ENCODE measurements at regions not wholly inside any gene's neighbourhood (a gene's known extent, or its start where the extent isn't known, plus 50 kb on each side); places are given as distances from the start of the nearest gene placed in this dataset.

GRCh38 chr3:159882790-159883779 is 105.5 kb upstream of the IL12A start:
- Histone ChIP-seq H3K79me2 (ENCODE audit: control insufficient read depth, insufficient read depth, low read length) (peaks cover 21% of the 10 kb centered on the region), H3K9ac (ENCODE audit: control insufficient read depth, extremely low read depth, insufficient read depth, low read length) (peak overlapping the region; percentile 18)
- dilution Hi-C loops (cut with MboI; ENCODE audit: extremely low pct_ligation_motif_present, low sequenced_read_pairs), result no loop called here

DNA sequence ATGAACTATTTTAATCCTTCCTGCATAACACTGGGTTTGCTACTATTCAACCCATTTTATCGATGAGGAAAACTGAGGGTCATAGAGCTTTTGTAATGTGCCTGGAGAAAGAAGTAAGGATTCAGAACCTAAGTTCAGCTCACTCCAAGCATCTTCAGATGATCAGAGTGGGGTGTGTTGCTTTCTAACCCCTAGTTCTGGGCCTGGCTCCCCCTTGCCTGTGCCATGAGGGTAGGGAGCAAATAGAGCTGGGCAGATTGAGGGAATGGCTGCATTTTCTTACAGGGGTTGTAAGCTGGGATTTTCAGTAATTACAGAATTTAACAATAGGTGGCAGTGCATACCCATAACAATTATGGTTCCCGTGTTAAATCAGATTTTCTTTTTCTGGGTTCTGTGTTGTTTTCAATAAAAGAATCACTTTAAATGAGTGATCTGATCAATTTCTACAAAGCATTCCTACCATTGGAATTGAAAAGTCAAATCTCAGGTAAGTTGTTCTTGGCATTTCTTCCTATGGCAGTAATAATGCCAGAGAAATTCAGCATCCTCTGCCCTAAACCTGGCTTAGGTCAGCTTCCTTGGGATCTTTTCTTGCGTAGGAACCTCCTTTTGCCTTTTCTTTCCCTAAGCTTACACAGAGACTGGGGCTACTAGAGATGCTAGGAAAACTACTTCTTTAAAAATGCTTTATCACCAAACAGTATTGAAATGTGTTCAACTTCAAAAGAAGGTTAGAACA is 103.8 kb upstream of the IL12A start:
- DNase-seq (ENCODE audit: low read depth, low spot score) (no peak), FAIRE-seq (peak; percentile 69)
- Histone ChIP-seq H3K36me3 (ENCODE audit: control insufficient read depth in 2 of 2, extremely low read depth in 1 of 2, insufficient read depth in 2 of 2, low read length in 2 of 2) (peaks cover 4% of the 10 kb centered on the region in 2 experiments), H3K9ac (ENCODE audit: control insufficient read depth, extremely low read depth, insufficient read depth, low read length) (no peak overlapping the region), H3K4me1 (ENCODE audit: control insufficient read depth, extremely low read depth, insufficient read depth, low read length) (peaks cover 30% of the 10 kb centered on the region), H3K4me3 (ENCODE audit: control insufficient read depth in 2 of 3, extremely low read depth in 1 of 3, insufficient read depth in 2 of 3, low read depth in 1 of 3, low read length in 3 of 3) (no peak overlapping the region), H3K9me1 (ENCODE audit: control insufficient read depth, extremely low read depth, insufficient read depth, low read length) (no peaks in the 10 kb centered on the region), H3K27ac (ENCODE audit: control insufficient read depth, insufficient read depth, low read length) (no peak overlapping the region), H4K20me1 (ENCODE audit: control insufficient read depth, extremely low read depth, insufficient read depth, low read length) (no peaks in the 10 kb centered on the region), H3K79me2 (ENCODE audit: control insufficient read depth, insufficient read depth, low read length) (peaks cover 21% of the 10 kb centered on the region), H3K9me3 (ENCODE audit: control insufficient read depth, low read depth, low read length) (no peaks in the 10 kb centered on the region), H3K27me3 (ENCODE audit: control insufficient read depth, extremely low read depth, insufficient read depth, low read length) (no peaks in the 10 kb centered on the region), H2AFZ (ENCODE audit: control insufficient read depth, low read length) (no peak overlapping the region), H3K4me2 (ENCODE audit: control insufficient read depth, extremely low read depth, insufficient read depth, low read depth, low read length) (no peak overlapping the region)
- no peak for TF ChIP-seq EZH2 (IDR thresholded peaks at IDR 0.05; ENCODE audit: low read length)
- TF ChIP-seq, protein P1, sequence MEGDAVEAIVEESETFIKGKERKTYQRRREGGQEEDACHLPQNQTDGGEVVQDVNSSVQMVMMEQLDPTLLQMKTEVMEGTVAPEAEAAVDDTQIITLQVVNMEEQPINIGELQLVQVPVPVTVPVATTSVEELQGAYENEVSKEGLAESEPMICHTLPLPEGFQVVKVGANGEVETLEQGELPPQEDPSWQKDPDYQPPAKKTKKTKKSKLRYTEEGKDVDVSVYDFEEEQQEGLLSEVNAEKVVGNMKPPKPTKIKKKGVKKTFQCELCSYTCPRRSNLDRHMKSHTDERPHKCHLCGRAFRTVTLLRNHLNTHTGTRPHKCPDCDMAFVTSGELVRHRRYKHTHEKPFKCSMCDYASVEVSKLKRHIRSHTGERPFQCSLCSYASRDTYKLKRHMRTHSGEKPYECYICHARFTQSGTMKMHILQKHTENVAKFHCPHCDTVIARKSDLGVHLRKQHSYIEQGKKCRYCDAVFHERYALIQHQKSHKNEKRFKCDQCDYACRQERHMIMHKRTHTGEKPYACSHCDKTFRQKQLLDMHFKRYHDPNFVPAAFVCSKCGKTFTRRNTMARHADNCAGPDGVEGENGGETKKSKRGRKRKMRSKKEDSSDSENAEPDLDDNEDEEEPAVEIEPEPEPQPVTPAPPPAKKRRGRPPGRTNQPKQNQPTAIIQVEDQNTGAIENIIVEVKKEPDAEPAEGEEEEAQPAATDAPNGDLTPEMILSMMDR (optimal IDR thresholded peaks at IDR 0.05 in 1 of 3, IDR thresholded peaks at IDR 0.05 in 1 of 3, conservative IDR thresholded peaks at IDR 0.05 in 1 of 3; ENCODE audit: extremely low read depth in 1 of 3, insufficient read depth in 2 of 3, low read length in 3 of 3), result peak; percentile 23 to 52 (median 34)
- dilution Hi-C loops (cut with MboI; ENCODE audit: extremely low pct_ligation_motif_present, low sequenced_read_pairs), result no loop called here

More at GRCh38 chr3:159882790-159883779, 105.5 kb upstream of the IL12A start:
- Histone ChIP-seq H3K4me3 (ENCODE audit: control insufficient read depth in 2 of 3, extremely low read depth in 1 of 3, insufficient read depth in 2 of 3, low read depth in 1 of 3, low read length in 3 of 3) (no peak overlapping the region), H3K36me3 (ENCODE audit: control insufficient read depth in 2 of 2, extremely low read depth in 1 of 2, insufficient read depth in 2 of 2, low read length in 2 of 2) (peaks cover 0 to 4% of the 10 kb centered on the region in 2 experiments), H3K9me1 (ENCODE audit: control insufficient read depth, extremely low read depth, insufficient read depth, low read length) (no peaks in the 10 kb centered on the region), H4K20me1 (ENCODE audit: control insufficient read depth, extremely low read depth, insufficient read depth, low read length) (no peaks in the 10 kb centered on the region), H3K4me2 (ENCODE audit: control insufficient read depth, extremely low read depth, insufficient read depth, low read depth, low read length) (peak overlapping the region; percentile 77), H3K27ac (ENCODE audit: control insufficient read depth, insufficient read depth, low read length) (peak overlapping the region; percentile 80), H3K4me1 (ENCODE audit: control insufficient read depth, extremely low read depth, insufficient read depth, low read length) (peaks cover 31% of the 10 kb centered on the region), H3K9me3 (ENCODE audit: control insufficient read depth, low read depth, low read length) (no peaks in the 10 kb centered on the region), H3K27me3 (ENCODE audit: control insufficient read depth, extremely low read depth, insufficient read depth, low read length) (no peaks in the 10 kb centered on the region), H2AFZ (ENCODE audit: control insufficient read depth, low read length) (peak overlapping the region; percentile 38)
- DNase-seq (ENCODE audit: low read depth, low spot score), result no peak
- FAIRE-seq, result peak; percentile 32
- TF ChIP-seq, protein P1 (optimal IDR thresholded peaks at IDR 0.05 in 1 of 3, IDR thresholded peaks at IDR 0.05 in 1 of 3, conservative IDR thresholded peaks at IDR 0.05 in 1 of 3; ENCODE audit: extremely low read depth in 1 of 3, insufficient read depth in 2 of 3, low read length in 3 of 3), result no peak
- no peak for TF ChIP-seq EZH2 (IDR thresholded peaks at IDR 0.05; ENCODE audit: low read length)
